Stimulated activated CD8-positive, alpha-beta memory T cell treated with anti-CD3 and anti-CD28 coated beads, Interleukin-4, amount 100 ng/mL, for 24 hours (primary cell): ENCODE measurements at regions not wholly inside any gene's neighbourhood (a gene's known extent, or its start where the extent isn't known, plus 50 kb on each side); places are given as distances from the start of the nearest gene placed in this dataset.

Experiments used
- DNase-seq: peaks from one replicate; pipeline ENCODE4 v3.0.0-alpha.2; 2020; ENCODE audit warnings: low read depth

- DNase-seq: no peak
These were observed 491.2 kb downstream of the COG6 start for GRCh38 chr13:40146611-40147117.

DNA sequence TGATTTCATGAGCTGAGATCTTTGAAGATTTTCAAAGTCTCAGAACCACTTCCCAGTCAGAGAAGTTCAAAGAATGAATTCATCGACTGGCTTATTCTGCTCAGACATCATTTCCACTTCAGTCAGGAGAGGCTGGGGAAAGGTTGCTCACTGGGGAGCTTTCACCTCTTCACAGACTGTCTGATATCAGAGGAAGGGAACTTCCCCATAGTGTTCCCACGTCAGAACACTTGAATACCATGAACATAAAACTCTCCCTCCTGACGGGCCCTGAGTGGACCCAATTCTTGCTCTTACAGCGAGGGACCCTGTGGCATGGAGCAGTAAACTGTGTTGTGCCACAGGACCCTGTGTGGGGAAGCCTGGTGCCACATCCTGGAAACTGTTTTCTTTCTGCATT, 492.6 kb downstream of the COG6 start:
- no peak for DNase-seq

- no peak for DNase-seq
These were observed 493.3 kb downstream of the COG6 start for GRCh38 chr13:40148742-40149141.

GRCh38 chr13:40149611-40150274, 494.3 kb downstream of the COG6 start:
- DNase-seq: no peak

DNA sequence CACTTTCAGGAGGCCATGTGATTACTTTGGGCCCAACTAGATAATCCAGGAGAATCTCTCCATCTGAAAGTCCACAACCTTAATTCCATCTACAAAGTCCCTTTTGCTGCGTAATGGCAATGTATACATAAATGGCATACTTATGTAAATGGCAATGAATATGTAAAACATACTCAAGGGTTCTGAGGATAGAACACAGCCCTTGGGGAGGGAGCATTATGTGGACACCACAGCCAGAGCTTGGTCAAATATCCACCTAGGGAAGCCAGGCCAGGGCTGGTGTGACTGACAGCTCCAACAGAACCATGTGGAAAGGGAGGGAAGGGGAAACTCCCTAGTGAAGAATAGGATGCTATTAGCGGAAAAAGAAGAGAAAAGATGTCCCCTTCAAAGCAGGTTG, 496.2 kb downstream of the COG6 start:
- DNase-seq: no peak

GRCh38 chr13:40152145-40152544, 496.7 kb downstream of the COG6 start:
- no peak for DNase-seq

DNA sequence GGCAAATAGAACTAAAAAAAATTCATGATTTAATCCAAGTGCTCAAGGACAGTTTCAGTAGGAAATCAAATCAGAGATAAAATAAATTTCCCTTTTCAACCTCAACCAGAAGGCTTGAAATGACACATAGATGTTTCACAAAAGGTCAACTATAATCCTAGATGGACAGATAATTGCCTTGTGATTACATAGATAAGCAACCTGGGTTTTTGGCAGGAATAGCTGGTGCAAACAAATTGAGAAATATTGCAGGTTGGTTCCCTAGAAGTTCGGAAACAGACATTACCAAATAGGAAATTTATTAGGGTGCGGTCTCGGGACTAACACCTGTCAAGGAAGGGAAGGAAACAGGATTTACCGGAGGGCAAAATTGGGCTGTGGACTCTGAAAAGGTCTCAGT, 497.5 kb downstream of the COG6 start:
- no peak for DNase-seq

- DNase-seq: no peak
These were observed 498.1 kb downstream of the COG6 start for GRCh38 chr13:40153516-40153915.

- no peak for DNase-seq
These were observed 499.7 kb downstream of the COG6 start for GRCh38 chr13:40155201-40155600.

- DNase-seq: no peak
These were observed 502.8 kb downstream of the COG6 start for GRCh38 chr13:40158218-40158617.

DNA sequence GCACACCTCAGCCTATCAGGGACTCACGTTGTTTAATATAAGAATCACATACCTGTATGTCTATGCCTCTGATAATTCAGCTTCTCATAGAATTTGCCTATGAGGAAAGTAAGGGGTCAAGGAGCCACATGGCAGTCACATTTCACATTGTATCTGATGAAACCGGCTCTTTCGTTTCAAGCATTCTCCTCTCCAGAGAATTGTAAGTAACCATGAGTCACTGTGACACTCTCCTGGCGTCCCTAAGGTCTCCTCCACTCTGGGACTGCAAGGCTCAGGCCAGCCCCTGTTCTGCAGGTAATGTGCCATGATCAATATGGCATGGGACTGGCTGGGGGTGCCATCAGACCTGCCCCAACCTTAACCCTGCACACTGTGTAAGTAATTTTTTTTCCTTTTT, 503.3 kb downstream of the COG6 start:
- DNase-seq: no peak

DNA sequence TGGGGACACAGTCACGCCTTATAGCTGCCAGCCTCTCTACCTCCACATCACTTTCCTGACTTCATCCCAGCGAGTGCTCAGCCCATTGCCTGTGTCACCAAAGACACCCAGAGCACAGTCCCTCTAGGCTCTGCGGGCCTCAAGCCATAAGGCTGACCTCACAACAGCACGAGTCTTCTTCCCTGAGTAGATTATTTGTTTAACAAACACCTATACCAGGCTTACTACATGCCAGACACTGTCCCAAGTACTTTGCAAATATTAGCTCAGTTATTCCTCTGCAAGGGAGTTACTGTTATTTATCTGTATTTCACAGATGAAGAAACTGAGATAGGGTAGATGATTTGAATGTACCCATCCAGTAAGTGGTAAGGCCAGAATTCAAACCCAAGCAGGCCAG, 504.3 kb downstream of the COG6 start:
- no peak for DNase-seq

DNA sequence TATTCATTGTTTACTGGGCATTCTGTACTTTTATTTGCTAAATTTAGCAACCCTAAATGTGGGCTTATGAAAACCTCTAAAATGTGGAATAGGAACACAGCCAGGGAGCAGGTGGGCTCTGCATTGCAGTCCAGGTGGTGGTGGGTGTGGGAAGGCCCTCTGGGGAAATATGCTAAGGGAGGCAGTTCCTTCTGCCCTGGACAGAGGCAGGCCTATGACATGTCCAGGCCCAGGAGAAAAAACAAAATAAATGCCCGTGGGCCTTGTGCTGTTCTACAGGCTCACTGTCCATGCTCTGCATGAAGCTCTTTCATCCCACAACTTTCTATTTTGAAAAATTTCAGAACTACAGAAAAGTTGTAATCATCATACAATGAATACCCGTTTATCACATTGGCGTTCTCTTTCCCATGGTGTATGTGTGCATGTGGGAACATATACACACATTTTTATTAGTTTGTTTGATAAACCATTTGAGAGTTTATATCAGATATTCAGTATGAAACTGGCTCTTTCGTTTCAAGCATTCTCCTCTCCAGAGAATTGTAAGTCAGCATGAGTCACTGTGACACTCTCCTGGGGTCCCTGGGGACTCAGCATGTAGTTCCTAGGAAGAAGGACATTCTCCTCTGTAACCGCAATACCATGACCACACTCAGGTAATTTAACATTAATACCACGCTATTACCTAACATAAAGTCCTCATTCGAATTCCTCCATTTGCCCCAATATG, 505.3 kb downstream of the COG6 start:
- DNase-seq: no peak

GRCh38 chr13:40161351-40161810, 505.1 kb downstream of the FOXO1 start:
- no peak for DNase-seq

GRCh38 chr13:40161931-40162330, 504.5 kb downstream of the FOXO1 start:
- DNase-seq: no peak

GRCh38 chr13:40163066-40164000, 503.1 kb downstream of the FOXO1 start:
- DNase-seq: no peak

DNA sequence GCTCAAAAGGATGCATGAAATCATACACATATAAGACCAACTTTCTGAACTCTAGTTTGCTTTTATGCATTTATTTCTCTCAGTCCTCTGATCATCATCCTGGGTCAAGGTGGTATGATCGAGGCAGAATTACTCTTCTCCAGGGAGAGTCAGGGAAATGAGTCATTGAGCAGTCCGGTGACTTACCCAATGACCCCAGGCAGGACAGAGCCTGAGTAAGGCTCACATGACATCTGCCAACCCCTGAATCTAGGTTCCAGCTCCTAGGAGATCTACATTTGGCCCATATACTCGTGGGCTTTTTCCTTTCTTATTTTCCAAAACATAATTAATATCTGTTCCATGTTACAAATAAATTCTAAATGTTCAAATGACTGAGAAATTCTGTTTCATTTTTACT, 502.3 kb downstream of the FOXO1 start:
- DNase-seq: no peak

DNA sequence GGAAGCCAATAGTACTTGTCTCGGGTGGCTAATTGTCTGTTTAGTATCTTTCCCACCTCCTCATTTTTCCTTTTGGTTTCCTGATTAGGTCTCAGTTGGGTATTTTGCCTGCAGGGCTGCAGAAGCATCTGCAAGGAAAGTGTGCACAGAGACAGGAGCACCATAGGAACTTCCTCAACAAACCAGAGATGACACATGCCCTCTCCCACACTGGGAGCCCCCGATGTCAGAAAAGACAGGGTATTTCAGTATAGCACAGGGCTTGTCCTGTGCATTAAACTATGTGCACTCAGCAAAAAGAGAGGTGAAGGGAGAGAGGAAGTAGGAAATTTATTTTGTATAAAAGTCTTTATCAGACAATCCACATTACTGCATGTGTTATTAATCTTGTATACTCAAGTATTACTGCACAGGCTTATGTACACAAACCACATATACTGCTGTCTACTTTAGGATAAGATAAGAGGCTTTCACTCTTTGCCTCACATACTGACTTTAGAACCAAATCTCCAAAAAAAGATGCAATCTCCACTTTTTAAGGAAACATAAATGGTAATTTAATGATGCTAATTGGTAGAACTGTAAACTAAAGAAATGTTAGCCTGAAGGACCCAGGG, 501.0 kb downstream of the FOXO1 start:
- DNase-seq: no peak

DNA sequence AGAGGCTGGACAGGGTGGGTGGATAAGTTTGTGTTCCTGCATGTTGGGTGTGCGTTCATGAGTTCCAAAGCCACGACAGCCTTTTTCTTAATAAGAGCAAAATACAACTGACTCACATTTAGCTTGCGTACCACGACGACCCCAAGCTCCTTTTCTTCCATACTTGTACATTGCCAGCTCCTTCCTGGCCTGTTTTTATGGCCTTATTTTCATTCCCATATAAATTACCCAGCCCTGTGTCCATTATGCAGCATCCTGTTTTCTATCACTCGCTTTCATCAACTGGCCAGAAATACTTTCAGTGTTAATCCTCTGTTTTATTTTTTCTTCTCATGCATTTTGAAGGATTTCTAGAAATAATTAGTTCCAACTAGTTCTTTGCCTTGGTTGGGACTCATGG, 499.1 kb downstream of the FOXO1 start:
- no peak for DNase-seq

DNA sequence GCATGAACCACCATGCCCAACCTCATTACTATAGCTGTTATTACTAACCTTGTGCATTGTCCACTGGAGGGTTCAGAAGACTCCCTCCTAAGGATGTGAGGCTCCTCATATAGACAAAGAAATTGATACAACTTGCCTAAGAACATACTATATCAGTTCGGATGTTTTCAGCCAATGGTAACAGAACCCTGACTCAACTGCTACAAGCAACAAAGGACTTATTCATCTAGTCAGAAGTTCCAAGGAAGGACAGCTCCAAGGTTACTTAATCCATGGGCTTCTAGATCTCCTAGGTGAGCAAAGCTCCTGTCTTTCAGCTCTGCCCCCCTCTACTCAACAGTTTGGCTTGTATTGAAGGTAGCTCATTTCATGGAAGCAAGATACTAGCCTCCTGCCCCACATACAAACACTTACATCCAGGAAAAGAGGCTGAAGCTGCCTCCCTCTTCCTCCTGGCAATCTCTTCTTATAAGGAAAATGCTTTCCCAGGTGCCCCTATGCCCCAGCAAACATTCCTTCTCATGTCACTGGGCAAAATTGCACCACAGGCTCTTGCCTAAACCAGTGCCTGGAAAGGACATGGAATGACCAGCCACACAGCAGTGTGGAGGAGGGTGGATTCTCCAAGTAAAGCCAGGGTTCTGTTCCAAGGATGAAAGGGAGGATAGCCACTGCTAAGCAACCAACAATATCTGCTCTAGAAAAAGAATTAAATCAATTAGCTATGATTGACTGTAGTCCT, 497.8 kb downstream of the FOXO1 start:
- DNase-seq: no peak

DNA sequence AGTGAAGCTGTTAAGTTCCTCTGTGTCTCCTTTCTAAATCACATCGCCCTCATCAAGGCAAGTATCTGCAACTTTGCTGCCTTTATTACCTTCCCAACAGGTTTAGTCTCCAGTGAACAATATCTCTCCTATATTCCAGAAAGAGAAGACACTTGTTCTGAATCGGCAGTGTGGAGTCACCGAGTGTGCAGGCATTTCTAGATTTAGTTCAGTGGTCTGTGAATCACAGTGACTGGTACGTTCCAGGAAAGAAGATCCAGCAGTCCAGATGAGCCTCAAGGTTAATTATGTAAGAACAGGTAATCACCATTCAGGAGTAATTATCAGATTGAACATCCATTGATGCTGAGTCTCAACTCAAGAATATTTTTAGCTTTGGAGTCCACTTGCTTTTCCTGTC, 497.0 kb downstream of the FOXO1 start:
- no peak for DNase-seq
